Kidney epithelial cell (primary cell): ENCODE measurements at regions not wholly inside any gene's neighbourhood (a gene's known extent, or its start where the extent isn't known, plus 50 kb on each side); places are given as distances from the start of the nearest gene placed in this dataset.

ENCODE experiments used
- DNase-seq: peaks from one replicate; pipeline ENCODE4 v3.0.0-alpha.2; 2010; ENCODE audit warnings: low read depth
- H3K27me3 ChIP-seq: 2 replicates; pipeline ENCODE4 v1.6.0; 2011; ENCODE audit warnings: low read length; ENCODE audit not compliant: control insufficient read depth, insufficient read depth
- H3K36me3 ChIP-seq: 2 replicates; pipeline ENCODE4 v1.5.1; 2011; ENCODE audit warnings: low read length; ENCODE audit not compliant: control insufficient read depth, insufficient read depth
- H3K4me3 ChIP-seq: 2 replicates; pipeline ENCODE4 v1.5.1; 2011; ENCODE audit warnings: low read depth, mild to moderate bottlenecking, control low read depth, low read length
- CTCF ChIP-seq: IDR thresholded peaks from 2 replicates; pipeline ENCODE4 v1.5.1; 2011; ENCODE audit warnings: mild to moderate bottlenecking, moderate library complexity, low read length, control low read depth, inconsistent platforms; ENCODE audit not compliant: insufficient read depth, poor library complexity, severe bottlenecking

- no peaks in the 10 kb centered on the region for H3K36me3 ChIP-seq
- H3K27me3 ChIP-seq = no peaks in the 10 kb centered on the region
- no peak for DNase-seq
- TF ChIP-seq CTCF = no peak
- H3K4me3 ChIP-seq = no peak overlapping the region
These were observed 334.8 kb downstream of the NSG2 start for GRCh38 chr5:174380311-174380710.

- Histone ChIP-seq H3K27me3 (no peaks in the 10 kb centered on the region), H3K36me3 (no peaks in the 10 kb centered on the region), H3K4me3 (no peak overlapping the region)
- no peak for DNase-seq
- TF ChIP-seq CTCF = no peak
These were observed 335.7 kb downstream of the NSG2 start for GRCh38 chr5:174381241-174381640.

GRCh38 chr5:174383210-174384167 is 338.0 kb downstream of the NSG2 start:
- TF ChIP-seq CTCF = no peak
- Histone ChIP-seq H3K27me3 (no peaks in the 10 kb centered on the region), H3K4me3 (no peak overlapping the region), H3K36me3 (no peaks in the 10 kb centered on the region)
- DNase-seq = no peak

- Histone ChIP-seq H3K36me3 (no peaks in the 10 kb centered on the region), H3K4me3 (no peak overlapping the region), H3K27me3 (no peaks in the 10 kb centered on the region)
- no peak for DNase-seq
- no peak for TF ChIP-seq CTCF
These were observed 339.0 kb downstream of the NSG2 start for GRCh38 chr5:174384509-174384947.

- TF ChIP-seq CTCF = no peak
- no peak for DNase-seq
- no peaks in the 10 kb centered on the region for H3K36me3 ChIP-seq
- H3K4me3 ChIP-seq = no peak overlapping the region
- no peaks in the 10 kb centered on the region for H3K27me3 ChIP-seq
These were observed 338.1 kb upstream of the MSX2 start for GRCh38 chr5:174386306-174386705.
